ENCODE measurements at regions not wholly inside any gene's neighbourhood (a gene's known extent, or its start where the extent isn't known, plus 50 kb on each side); places are given as distances from the start of the nearest gene placed in this dataset.

GRCh38 chr7:16368885-16369284 lies 52.5 kb downstream of the CRPPA start:
- no peak for TF ChIP-seq CTCF (conservative IDR thresholded peaks at IDR 0.05 in 1 of 2, IDR thresholded peaks at IDR 0.05 in 1 of 2; ENCODE audit: extremely low read depth in 1 of 2, insufficient read depth in 1 of 2, low read depth in 1 of 2, low read length in 2 of 2)
- no peak for TF ChIP-seq EZH2 (IDR thresholded peaks at IDR 0.05; ENCODE audit: borderline replicate concordance, low read length)
